Right ventricle myocardium superior (tissue), 1 donor: ENCODE measurements at regions not wholly inside any gene's neighbourhood (a gene's known extent, or its start where the extent isn't known, plus 50 kb on each side); places are given as distances from the start of the nearest gene placed in this dataset.
A peak's percentile ranks its signal among the peaks of the same experiment; 100 is the strongest.
"Not testable (repeated sequence)": the region's sequence is repeated elsewhere in the genome, so short reads cannot be mapped to it uniquely, and the experiment has no call there.

ENCODE experiments used
- ATAC-seq: fragments of 200-7000 bp; cut with Tn5 transposase; one replicate; pipeline ENCODE4 v1.9.1; 2020; ENCODE audit warnings: mild to moderate bottlenecking; ENCODE audit not compliant: poor library complexity
- DNase-seq: peaks from one replicate; pipeline ENCODE4 v3.0.0-alpha.2; 2020
- intact Hi-C: fragments of 100-400 bp; cut with DNase I; formaldehyde crosslinking; loops from one replicate; pipeline ENCODE4 v1.11.2; 2022
- donor health status: DM: no; HTN: yes; CAD: no; lungs with severe emphysema.

- no peak for ATAC-seq
These were observed 96.2 kb upstream of the SYT13 start for GRCh38 chr11:45382133-45382878.

DNA sequence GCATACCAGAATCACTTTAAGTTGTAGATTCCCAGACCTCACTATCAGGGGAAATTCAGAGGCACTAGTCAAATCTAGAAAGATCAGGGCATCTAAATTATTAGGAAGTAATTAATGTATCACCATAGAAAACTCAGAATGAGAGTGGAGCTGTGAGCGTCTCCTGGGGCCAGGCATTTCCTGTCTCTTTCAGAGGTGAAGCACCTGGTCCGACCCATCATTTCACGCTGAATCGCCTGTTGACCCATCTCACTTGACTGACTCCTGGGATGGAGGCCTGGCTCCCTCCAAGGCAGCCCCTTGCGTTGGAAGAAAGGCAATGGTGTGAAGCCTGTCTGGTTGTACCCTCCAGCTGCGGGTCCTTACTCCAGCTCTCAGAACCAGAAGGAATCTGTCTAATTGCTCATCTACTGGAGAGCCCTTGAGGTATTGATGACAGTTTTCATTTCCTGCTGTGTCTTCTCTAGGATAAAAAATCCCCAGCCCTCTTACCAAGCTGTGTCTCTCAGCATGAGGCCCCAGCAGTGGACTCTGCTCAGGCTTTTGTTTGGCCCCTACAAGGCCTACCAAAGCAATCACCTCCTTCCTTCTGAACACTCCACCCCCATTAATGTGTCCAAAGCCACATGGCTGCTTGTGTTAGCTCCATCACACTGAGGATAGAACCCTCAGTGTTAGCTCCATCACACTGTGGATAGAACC is 93.2 kb upstream of the SYT13 start:
- DNase-seq (no peak), ATAC-seq (no peak)
- intact Hi-C loops: no loop called here

More at GRCh38 chr11:45382133-45382878, 96.2 kb upstream of the SYT13 start:
- intact Hi-C loops: no loop called here
- no peak for DNase-seq

- ATAC-seq (no peak), DNase-seq (no peak)
- intact Hi-C loops: no loop called here
These were observed 92.4 kb upstream of the SYT13 start for GRCh38 chr11:45378516-45378915.

- intact Hi-C loops: no loop called here
- ATAC-seq (no peak), DNase-seq (no peak)
These were observed 88.5 kb upstream of the SYT13 start for GRCh38 chr11:45374653-45375059.

DNA sequence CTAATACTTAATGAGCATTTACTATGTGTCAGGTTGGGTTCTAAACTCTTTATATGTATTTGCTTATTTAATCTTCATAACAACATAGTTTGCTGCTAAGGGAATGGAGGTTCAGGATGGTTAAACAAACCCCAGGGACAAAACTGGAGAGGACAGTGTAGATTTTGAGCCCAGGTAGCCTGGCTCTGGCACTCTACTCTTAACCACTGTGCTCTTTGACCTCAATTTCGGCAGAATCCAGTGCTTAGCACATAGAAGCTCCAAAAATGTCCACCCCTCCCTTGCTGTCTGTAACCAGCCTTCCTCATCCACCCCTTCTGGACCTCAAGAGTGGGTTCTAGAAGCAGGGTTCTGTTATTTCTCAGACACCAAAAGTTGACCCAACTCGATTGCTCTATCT is 88.0 kb upstream of the SYT13 start:
- no peak for DNase-seq
- intact Hi-C loops: no loop called here
- ATAC-seq: no peak

DNA sequence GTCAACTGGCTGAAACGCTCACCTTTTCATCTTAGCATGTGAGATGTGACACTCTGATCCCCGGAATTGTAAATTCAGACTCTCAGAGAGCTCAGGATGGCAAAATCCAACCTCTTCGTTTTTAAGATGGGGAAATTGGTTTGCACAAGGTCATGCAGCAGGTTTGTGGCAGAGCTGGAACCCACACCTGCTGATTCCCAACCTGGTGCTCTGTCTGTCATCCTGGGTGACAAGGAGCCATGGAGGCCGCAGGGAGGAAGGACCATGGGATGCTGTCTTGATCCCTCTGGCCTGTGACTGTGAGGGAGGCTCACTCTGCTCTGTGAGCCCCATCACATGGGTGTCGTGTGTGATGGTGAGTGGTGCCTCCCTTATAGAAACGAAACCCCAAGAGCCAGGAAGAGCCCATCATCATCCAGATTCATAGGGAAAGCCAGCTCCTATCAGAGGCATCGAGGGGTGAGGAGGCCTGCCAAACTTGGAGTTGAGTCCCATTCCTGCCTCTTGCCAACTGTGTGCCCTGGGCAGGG is 87.4 kb upstream of the SYT13 start:
- intact Hi-C loops: no loop called here
- ATAC-seq: no peak

GRCh38 chr11:45372414-45372813 is 86.3 kb upstream of the SYT13 start:
- intact Hi-C loops, DNase-seq, ATAC-seq: not testable (repeated sequence)

More for the DNA sequence above, 87.4 kb upstream of the SYT13 start:
- no peak for DNase-seq

DNA sequence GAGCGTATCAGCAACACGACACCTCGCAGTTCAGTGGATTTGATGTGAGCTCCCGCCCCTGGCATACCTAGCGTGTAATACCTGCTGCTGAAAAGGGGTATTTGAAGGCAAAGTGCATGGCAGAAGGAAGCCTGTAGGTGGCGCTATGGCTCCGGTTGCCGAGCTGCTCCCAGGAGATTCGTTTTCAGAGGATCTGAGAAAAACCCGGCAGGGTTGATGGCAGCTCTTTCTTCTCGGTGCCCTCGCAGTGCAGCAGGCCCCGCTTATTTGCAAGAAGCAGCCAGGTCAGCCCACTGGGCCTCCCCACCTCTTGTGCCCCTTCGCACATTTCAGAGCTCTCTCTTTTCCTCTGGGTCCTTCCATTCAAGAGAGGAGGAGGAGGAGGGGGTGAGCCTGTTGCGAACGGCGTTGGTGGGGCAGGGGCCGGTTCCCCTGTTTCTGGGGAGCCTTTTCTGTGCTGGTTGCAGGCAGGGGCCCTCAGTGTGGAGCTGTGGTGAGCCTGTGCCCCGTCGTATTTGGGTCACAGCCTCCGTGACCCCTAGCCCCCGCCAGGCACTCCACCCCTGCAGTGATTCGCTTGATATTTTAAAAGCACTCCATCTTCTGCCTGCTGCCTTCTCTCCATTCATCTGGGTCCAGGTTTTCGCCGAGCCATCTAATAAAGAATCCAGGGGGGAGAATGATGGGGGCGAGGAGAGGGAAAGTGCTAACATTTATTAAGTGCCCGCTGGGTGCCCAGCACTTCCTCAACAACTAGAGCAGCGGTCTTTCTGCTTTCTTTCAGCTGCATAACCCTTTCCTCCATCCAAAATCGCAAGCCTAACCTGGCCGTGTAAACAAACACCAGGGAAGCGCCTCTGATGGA is 85.3 kb upstream of the SYT13 start:
- intact Hi-C loops: loop anchor here (2.0 kb wide), 1 partner anchor 401 kb away; no protein-coding TSS in a partner anchor
- DNase-seq: peak; percentile 66
- peak; percentile 89 for ATAC-seq

DNA sequence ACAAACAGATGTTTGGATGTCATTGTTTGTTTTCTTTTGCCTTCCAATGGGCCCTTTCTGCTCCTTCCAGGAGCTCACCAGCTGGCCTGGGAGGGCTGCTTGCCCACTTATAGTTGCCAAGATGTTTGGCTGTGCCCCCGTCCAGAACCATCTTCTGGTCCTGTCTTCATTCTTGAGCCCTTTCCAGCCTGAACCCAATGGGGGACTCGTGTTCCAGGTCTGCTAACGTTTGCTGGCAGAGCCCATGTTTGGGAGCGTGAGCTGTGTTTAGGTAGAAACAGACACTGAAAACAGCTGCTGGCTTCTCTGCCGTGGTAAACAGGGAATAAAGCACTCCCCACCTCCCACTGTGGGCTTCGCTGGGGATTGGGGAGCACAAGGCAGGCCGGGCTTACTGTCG is 83.2 kb upstream of the SYT13 start:
- ATAC-seq: no peak
- intact Hi-C loops: no loop called here

GRCh38 chr11:45368697-45369096 is 82.6 kb upstream of the SYT13 start:
- ATAC-seq (no peak), DNase-seq (no peak)
- intact Hi-C loops: no loop called here

More for the DNA sequence above, 83.2 kb upstream of the SYT13 start:
- no peak for DNase-seq

- intact Hi-C loops: no loop called here
- DNase-seq (no peak), ATAC-seq (no peak)
These were observed 80.6 kb upstream of the SYT13 start for GRCh38 chr11:45366619-45367190.

DNA sequence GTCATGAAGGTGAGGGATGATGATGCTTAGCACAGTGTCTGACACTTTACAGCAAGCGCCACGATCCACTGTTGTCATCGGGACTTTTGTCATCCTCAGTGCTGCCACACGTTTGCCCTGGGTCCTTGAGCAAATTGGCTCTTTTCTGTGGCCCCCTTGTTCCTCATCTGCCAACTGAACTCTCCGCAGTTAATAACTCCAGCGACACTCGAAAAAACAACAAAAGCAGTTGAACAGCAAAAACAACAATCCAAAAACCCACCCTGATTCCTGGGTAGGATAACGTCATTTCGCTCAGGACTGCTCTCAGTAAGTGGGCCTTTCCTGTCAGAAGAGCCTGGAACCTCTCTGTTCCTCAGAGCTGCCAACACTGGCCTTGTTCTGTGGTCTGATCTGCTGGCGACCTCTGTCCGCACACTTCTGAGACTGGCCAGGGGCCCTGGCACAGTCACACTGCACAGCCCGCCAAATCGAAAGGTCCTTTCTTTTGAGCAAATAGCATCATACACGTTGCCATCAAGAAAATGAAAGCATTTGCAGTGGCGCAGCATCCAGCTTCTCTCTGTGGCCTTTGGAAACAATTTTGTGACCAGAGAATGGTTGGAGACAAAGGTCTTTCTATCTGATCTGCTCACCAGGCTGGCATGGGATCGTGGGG is 79.9 kb upstream of the SYT13 start:
- no peak for DNase-seq
- intact Hi-C loops: no loop called here
- ATAC-seq: peak; percentile 62

DNA sequence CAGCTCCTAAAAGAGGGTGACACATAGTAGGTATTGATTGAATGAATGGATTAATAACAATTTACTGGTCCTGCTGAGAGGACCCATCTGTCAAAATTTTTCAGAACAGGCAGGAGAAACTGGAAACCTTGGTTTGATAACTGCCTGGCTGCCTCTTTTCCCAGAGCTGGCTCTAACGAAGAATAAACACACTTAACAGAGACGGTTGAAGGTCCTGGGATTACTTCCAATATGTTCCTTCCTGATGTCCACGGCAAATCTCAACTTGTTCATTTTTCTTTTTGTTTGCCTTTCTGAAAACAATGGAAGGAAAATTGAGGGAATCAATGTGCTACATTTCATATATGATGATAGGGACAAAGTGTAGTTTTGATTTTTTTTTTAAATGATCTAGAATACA is 76.5 kb upstream of the SYT13 start:
- ATAC-seq (no peak), DNase-seq (no peak)
- intact Hi-C loops: no loop called here

- ATAC-seq (no peak), DNase-seq (no peak)
- intact Hi-C loops: no loop called here
These were observed 75.4 kb upstream of the SYT13 start for GRCh38 chr11:45361551-45361950.

- ATAC-seq: peak; percentile 15
- intact Hi-C loops: no loop called here
- DNase-seq: no peak
These were observed 69.5 kb upstream of the SYT13 start for GRCh38 chr11:45355706-45356041.

- peak; percentile 93 for ATAC-seq
- intact Hi-C loops: no loop called here
- DNase-seq: peak; percentile 93
These were observed 69.0 kb upstream of the SYT13 start for GRCh38 chr11:45354976-45355705.

- intact Hi-C loops: no loop called here
- DNase-seq: no peak
- ATAC-seq: peak; percentile 34
These were observed 62.6 kb upstream of the SYT13 start for GRCh38 chr11:45348729-45349128.
